HG03439 (cell line): ENCODE measurements at regions not wholly inside any gene's neighbourhood (a gene's known extent, or its start where the extent isn't known, plus 50 kb on each side); places are given as distances from the start of the nearest gene placed in this dataset.
"Not testable (repeated sequence)": the region's sequence is repeated elsewhere in the genome, so short reads cannot be mapped to it uniquely, and the experiment has no call there.

Experiments
- ATAC-seq: cut with Tn5 transposase; IDR thresholded peaks from one replicate; pipeline ENCODE4 v1.9.1; 2021; ENCODE audit warnings: mild to moderate bottlenecking, moderate library complexity; ENCODE audit not compliant: unreplicated experiment

- no peak for ATAC-seq
Observed at GRCh38 chr4:58413849-58414248, 1303.7 kb upstream of the IGFBP7 start.

DNA sequence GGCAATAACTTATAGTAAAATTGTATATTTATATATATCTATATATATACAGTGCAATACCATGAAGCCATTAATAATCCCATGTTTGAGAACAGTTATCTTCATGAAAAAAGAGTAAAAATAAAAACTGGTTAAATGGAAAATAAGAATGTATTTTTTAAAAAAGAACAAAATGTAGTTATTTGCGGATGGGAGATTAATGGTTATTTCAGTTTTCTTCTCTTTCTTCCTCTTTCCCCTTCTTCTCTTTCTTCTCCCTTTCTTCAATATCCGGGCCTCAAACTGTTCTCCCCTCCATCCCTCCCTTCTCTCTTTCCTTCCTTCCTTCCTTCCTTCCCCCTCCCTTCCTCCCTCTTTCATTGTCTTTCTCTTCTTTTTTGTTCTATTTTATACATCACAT lies 1301.7 kb upstream of the IGFBP7 start:
- ATAC-seq: no peak

DNA sequence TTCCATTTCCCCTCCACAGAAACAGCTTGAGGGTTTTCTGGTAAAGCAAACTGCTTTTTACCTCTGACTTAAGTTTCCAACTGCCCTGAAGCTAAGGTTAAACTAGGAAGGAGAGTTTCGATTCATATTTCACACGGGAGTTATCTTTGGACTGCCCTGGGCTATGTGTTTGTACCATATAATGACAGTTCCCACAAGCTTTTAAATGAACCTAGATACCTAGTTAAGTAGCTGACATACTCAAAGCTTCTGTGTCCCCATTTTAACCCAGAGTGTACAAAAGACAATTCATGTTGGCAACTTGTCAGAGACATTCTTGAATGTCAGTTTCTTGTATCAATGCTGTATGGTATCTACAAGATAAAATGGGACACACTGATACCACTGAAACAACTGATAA lies 1296.6 kb upstream of the IGFBP7 start:
- no peak for ATAC-seq

DNA sequence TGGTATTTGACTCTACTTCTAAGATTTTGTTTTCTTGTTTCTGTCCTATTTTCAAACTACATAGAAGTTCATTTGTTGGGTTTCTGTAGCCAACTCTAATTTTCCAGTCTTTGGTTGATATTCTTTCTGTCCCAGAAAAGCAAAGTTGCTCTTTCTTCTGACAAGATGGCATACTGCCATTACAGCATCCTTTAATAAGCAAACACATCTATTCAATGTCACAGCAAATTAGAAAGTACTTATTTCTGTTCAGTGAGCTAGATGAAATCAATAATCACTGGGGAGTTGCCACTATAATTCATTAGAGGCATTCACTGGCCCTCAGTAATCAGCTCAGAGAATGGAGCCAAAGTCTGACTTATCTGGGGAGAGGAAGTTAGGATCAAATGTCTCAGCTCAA lies 1258.0 kb upstream of the IGFBP7 start:
- ATAC-seq: no peak

DNA sequence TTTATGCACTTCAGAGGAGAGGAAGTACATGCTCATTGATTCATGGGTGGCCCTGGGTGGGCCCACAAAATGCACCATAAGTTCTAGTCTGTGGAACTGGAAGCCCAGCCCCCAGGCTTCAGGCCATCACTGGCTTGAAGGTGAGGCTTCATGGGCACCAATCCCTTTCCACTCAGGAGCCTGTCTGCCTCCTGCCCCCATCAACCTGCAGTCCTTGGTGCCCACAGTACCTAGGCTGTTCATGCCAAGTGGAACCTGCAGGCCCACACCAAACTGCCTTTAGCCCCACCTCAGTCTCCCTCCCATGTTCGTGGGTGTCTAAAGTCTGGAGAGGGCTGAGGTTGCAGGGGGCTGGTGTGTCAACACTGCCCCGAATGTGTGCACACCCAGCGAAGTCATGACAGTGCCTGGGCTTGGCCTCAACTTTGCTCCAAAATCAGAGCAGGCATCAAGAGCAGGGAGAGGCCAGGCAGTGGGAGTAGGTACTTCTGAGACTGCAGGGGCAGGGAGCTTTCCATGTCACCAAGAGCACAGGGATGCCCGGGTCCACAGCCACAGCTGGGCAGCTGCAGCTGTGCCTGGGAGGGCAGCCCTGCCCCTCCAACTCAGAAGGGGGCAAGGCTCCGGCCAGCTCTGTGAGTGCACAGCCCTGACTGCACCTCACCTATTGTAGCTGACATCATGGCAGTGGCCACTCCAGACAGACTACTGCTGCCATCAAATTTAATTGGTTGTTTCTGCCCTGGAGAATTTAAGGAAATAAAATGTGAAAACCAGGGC lies 1250.4 kb upstream of the IGFBP7 start:
- no peak for ATAC-seq

DNA sequence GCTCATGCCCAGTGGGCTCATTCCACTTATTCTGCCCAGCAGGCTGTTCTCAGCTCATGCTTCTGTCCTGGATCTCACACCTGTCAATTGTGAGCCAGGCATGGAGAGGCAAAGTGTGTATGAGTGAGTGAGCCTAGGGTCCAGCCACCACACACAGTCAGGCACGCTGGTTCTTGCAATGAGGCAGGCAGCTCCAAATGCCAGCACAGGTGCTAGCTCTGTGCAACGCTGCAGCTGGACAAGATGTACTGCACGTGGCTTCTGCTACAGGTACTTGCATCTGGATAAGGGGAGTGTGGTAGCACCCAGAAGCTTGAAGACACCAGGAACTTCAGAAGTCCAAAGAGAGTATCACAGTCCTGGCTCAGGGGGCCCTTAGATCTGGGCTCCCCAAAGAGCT lies 1249.4 kb upstream of the IGFBP7 start:
- no peak for ATAC-seq

DNA sequence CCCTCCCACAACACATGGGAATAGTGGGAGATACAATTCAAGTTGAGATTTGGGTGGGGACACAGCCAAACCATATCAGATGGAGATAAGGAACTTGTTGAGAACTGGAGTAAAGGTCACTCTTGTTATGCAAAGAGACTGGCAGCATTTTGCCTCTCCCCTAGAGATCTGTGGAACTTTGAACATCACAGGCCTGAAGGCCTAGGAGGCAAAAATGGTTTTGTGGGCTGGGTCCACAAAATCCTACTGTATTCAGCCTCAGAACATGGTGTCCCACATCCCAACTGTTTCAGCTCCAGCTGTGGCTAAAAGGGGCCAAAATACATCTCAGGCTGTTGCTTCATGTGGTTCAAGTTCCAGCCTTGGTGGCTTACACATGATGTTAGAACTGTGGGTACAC lies 1247.8 kb upstream of the IGFBP7 start:
- ATAC-seq: no peak

GRCh38 chr4:58325070-58325469 lies 1214.9 kb upstream of the IGFBP7 start:
- no peak for ATAC-seq

DNA sequence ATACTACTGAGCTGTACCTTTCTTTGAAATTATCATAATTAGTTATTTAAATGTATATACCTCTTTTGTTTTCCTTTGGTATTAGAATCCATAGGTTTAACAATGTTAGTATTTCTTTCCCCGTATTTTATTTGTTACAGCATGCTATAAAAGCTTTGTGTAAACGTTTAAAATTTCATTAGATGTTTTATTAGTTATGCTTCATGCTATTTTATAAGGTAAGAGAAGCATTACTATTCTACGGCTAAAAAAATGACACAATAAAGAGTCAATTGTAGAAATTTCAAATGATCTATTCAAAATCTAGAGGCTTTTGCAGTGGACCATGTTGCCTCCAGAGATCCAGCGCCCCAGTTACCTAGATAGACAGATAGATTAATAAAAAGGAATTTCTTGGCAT lies 1203.3 kb upstream of the IGFBP7 start:
- no peak for ATAC-seq

- ATAC-seq: no peak
Observed at GRCh38 chr4:58303456-58303855, 1193.3 kb upstream of the IGFBP7 start.

- ATAC-seq: no peak
Observed at GRCh38 chr4:58301376-58301999, 1191.3 kb upstream of the IGFBP7 start.

- ATAC-seq: no peak
Observed at GRCh38 chr4:58286335-58286734, 1176.2 kb upstream of the IGFBP7 start.

GRCh38 chr4:58280928-58281327 lies 1170.7 kb upstream of the IGFBP7 start:
- not testable (repeated sequence) for ATAC-seq

DNA sequence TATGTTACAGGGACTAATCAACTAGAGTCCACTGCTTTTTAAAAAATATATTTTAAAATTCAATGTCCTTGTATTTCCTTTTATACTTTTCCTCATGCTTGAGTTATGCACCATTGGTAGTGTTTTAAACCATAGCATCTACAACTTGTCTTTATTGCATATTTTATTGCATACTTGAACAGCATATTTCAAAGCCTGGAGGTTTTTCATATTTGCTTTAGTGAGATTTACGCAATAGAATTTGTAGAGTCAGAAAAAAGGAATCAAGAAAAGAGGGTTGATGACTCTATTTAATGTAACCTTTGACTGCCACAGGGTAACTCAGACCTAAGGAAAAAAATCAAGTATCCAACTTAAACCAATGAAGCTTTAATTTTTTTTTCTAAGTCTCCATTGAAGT lies 1165.7 kb upstream of the IGFBP7 start:
- no peak for ATAC-seq

DNA sequence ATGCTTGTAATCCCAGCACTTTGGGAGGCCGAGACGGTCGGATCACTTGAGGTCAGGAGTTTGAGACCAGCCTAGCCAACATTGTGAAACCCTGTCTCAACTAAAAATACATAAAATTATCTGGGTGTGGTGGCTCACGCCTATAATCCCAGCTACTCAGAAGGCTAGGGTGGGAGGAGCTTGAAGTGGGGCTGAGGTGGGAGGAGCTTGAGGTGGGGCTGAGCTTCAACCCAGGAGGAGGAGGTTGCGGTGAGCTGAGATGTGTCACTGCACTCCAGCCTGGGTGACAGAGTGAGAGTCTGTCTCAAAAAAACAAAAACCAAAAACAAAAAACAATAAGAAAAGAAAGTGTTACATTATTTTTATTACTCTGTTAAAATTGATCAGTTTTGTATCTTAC lies 1164.4 kb upstream of the IGFBP7 start:
- no peak for ATAC-seq

DNA sequence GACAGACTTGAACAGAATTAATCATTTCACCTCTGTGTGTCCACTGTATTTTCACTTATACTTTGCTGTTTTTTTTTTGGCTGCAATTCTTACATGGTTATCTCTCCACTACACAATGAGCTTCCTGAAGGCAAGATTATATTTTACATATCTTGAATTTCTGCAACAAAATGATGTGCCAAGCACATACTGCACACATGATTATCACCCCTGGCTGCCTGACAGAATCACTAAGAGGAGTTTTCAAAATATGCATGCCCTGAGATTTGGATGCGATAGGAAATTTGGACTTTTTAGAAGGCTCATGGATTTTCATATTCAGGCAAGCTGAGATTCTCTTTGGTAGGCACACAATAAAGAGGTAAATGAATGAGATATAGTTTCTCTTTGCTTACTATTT lies 1162.1 kb upstream of the IGFBP7 start:
- no peak for ATAC-seq

DNA sequence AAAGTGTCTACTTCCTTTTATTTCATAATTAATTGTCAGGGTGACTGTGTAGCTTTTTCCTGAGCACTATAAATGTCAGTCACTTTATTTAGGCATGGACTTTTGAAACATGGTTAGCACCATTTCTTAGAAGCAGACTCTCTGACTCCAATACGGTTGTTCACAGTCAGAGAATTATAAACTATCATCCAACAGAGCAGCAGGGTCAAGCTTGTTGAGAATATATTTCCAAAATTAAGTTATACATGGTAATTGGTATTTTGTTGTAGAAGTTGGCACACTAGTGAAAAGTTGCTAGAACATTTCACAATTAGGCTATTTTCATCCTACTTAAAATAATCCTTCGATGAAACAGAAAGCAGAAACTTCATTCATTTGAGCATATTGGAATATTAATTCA lies 1155.5 kb upstream of the IGFBP7 start:
- no peak for ATAC-seq

- no peak for ATAC-seq
Observed at GRCh38 chr4:58261526-58261925, 1151.3 kb upstream of the IGFBP7 start.

GRCh38 chr4:58254291-58254690 lies 1144.1 kb upstream of the IGFBP7 start:
- ATAC-seq: no peak

- ATAC-seq: no peak
Observed at GRCh38 chr4:58252656-58253055, 1142.5 kb upstream of the IGFBP7 start.

DNA sequence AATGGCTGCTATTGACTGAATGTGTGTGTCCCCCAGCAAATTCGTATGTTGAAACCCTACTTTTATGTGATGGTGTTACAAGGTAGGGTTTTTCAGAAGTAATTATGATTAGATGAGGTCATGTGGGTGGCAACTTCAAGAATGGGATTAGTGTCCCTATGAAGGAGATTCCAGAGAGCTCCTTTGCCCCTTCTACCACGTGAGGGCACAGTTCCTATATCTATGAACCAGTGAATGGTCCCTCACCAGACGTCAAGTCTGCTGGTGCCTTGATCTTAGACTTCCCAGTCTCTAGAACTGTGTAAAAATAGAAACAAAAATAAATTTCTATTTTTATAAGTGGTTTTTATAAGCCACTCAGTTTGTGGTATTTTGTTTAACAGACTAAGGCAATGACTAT lies 1137.6 kb upstream of the IGFBP7 start:
- no peak for ATAC-seq

DNA sequence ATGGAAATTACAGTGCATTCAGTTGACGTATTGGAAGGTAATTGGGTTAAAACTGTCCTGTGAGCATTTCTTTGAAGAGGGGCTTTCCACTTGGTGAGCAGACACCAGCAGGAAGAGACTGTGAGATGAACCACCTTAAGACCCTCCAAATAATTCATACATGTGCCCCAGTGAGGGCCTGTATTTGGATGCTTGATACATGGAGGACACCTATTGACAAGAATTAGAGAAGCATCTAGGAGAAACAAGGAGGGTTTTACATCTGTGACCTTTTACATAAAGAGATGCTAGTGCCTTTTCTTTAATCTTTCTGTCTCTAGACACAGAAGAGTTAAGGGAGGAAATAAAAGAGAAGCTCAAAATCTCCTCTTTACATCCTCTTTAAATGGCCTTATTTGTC lies 1115.3 kb upstream of the IGFBP7 start:
- ATAC-seq: no peak

GRCh38 chr4:58219179-58219578 lies 1109.0 kb upstream of the IGFBP7 start:
- no peak for ATAC-seq
